ENCODE measurements at regions not wholly inside any gene's neighbourhood (a gene's known extent, or its start where the extent isn't known, plus 50 kb on each side); places are given as distances from the start of the nearest gene placed in this dataset.

DNA sequence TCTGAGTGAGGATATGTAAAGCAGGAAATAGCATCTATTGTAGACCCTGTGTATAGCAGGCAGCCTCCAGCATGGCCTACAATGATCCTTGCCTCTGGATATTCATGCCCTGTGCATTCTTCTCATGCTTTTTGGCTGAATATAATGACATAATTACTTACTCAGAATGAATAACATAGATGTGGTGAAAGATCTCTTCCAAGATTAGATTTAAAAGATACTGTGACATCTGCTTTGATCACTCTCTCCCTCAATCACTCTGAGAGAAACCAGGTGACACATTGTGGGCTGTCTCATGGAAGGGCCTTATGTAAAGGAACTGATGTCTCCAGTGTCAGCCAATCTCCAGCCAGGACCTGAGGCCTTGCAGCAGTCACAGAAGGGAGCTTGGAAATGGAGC lies 376.7 kb downstream of the DNAH5 start:
- DNase-seq (ENCODE audit: low spot score) = no peak

DNA sequence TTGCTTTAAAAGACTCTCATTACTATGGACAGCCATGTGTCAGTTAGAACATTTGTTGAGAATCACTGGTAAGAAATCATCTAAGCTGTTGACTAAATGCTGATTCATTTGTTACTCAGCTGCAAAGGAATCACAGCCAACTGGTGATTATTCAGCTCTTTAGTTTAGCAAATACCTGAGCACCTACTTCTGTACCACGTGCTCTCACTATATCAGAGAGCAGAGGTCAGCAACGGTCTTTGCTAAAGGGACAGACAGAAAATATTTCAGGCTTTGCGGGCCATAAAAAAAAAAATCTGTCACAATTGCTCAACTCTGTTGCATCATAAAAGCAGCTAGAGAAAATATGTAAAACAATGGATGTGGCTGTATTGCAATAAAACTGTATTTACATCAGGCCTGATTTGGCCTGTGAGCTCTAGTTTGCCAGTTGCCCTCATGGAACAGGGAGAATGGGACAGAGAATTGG lies 377.6 kb downstream of the DNAH5 start:
- no peak for DNase-seq (ENCODE audit: low spot score)

DNA sequence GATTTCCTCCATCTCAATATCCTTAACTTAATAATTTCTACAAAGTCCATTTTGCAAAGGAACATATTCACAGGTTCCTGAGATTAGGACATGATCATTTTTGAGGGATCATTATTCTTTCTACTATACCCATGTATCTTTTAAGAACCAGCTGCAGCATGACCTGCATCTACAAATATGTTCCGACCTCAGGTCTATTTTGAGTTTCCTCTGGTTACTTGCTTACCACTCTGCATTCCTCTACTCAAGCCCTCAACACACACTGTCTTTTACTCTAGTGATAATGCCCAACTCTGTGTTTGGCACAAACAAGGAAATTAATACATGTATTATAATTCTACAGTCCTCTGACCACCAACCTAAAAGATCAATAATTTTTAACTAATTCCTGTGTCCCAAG lies 386.1 kb downstream of the DNAH5 start:
- no peak for DNase-seq (ENCODE audit: low spot score)

DNA sequence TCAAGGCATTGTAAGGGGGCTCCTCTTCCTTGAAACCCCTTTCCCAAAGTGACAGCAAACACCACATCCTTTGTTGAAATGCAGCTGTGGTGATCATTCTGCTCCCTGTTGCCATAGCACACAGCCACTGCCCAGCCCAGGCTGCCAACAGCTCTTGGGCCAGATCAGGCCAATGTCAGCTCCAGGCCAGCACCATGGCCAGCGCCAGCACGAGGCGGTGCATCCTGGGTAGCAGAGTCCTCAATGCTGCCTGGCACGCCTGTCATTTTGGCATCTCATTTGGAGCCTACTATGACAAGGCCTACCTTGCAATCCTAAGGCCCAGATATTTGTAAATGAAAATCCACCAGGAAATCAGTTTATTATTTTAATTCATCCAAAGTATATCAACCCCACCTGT lies 390.6 kb downstream of the DNAH5 start:
- DNase-seq (ENCODE audit: low spot score) = no peak

DNA sequence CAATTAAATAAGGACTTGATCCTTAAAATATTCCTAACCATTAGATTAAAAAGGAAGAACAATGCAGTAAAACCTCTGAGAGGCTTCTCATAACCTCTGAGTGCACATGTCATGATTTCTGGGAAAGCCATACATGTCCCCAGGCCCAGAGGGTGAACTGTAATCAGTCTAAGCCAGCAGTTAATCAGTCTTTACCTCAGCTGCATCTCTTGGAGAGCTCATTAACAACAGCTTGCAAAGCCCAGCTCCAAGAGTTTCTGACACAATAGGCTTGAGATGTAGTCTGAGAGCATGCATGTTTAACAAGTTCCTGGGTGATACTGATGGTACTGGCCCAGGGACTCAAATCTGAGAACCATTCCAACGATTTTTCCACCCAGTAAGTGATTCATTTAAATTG lies 392.1 kb downstream of the DNAH5 start:
- DNase-seq (ENCODE audit: low spot score) = no peak

DNA sequence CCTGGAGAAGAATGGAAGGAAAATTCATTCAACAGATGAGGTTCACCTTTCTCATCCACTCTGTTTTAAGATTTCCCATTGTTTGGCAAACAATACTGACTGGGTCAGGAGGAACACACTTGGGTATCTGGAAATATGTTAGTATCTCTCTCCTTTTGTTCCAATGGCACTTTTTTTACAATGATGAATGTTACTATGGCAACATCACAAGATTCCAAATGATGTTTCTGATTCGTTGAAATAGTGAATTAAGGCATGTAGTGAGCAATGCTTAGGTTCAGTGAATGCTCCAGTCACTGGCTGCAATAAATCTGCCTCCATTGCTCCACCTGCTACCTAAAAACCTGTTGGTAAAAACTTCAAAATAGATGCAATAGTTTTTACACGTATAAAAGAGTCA lies 392.8 kb downstream of the DNAH5 start:
- DNase-seq (ENCODE audit: low spot score) = no peak

DNA sequence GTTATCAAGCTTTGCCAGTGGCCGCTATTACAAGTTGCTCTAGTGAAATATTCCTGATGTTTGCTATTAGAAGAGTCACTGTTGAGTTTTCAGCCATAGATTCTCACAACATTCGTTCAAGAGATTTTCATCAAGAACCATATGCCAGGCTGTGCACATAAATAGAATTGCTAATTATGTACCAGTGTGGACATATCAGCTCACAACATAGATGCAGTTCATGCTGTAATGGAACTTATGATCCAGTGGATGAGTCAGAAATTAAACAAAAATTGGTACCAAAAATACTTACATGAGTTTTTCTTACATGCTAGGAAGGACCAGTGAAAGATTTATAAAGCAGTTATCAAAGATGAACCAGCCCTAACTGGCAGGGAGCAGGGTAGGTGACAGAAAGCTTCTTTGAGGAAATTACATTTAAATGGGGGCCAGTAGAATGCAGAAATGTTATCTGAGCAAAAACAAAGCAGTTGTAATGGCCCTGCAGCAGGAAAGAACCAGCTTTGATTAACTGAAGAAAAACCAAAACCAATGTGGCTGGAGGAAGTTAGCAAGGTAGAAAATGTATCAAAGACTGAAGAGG lies 404.2 kb downstream of the DNAH5 start:
- DNase-seq (ENCODE audit: low spot score) = no peak

DNA sequence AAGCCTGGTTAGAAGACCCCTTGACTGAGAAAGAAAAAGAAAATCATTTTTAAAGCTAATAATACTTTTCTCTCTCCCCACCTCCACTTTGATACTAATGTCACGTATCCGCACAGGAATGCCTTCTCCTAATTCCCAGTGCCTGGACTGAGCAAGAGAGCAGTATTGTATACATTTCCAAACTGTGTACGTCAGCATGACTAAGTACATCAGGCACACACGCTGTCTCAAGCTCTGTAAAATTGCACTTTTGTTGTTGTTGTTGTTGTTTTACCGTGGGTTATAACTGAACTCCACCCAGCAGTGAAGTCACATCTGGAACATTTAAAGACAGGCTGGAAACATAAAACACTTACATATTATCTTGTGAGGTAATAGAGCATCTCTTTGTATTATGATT lies 407.6 kb downstream of the DNAH5 start:
- DNase-seq (ENCODE audit: low spot score) = no peak

DNA sequence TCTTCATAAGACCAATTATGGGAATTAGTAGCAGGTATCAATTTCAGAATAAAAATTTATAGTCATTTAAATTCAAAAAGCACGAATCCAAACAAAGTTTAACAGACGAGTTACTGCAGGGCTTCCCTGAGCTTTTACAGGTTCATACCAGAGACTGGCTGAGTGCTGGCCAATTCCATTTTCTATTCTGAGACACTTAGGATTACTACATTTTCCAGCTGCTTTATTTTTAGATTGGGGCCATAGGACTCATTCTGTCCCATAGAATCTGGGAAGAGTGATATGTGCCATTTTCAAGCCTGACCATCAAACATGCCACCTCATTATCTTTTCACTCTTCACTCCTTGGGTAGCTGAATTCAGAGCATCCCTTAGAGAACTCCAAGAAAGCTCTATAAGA lies 410.7 kb downstream of the DNAH5 start:
- no peak for DNase-seq (ENCODE audit: low spot score)

DNA sequence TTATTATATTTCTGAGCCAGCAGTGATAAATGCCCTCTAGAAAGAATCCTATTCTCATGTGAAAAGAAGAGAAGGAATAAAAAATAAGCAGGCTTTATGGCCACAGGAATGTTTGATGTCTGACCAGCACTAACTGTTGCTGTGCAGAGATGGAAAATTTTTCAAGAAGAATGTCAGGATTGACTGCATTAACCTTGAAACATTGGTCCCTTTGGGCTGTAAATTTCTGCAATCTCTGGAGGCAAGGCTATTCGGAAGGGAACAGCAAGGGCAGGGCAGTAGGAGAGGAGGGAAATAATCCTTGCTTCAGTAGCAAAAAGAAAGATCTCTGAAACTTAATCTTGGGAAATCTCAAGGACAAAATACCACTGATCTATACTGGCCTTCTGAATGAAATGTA lies 415.2 kb downstream of the DNAH5 start:
- DNase-seq (ENCODE audit: low spot score) = no peak

DNA sequence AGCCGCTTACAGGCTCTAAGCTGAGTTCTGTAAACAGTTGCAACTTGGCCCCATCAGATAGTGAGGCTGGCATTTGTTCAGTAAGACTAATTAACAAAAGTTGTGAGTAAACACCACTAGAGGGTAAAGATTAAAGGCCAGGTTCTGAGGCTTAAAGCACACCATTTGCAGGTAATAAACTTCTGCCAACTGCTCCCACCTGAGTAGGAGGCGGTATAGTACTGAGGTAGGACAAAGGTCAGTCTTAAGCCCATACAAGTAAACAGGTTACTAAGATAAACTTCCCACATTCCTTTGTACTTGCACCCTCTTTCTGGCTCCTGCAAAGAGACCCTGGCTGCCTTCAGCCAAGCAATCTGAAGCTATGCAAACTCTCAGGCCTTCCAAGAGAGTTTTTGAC lies 419.6 kb downstream of the DNAH5 start:
- no peak for DNase-seq (ENCODE audit: low spot score)

DNA sequence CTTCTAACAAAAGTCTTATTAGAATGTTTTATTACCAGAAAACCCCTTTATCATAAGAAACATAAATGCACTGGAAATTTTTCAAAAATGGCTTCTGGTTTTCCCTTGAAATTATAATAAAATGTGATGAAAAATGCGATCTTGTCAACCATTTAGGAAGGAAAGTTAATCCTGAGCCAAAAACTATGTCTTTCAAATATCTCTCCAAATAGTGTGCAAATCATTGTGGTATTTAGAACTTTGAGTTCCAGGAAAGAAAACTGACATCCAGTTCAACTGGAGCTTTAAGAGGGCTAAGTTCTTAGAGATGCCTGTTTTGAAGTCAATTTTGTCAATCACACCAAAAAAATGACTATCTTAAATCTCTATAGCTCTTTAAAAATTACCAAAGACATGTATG lies 425.4 kb downstream of the DNAH5 start:
- DNase-seq (ENCODE audit: low spot score) = no peak

DNA sequence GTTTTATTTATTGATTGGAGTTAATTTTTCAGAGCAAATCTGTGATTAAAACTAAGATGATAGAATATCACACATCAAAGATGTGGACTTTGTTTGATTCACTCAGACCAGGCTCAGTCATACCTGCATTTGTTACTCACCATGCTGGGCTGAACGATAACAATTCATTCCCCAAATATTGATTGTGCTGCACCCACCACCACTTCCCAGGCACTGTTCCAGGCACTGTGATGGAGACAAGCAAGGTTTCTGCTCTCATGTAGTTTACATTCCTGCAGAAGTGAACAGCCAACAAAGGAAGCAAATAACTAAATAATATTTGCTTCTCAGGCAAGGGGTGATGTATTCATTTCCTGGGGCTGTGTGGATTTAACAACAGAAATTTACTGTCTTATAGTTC lies 428.3 kb downstream of the DNAH5 start:
- no peak for DNase-seq (ENCODE audit: low spot score)

DNA sequence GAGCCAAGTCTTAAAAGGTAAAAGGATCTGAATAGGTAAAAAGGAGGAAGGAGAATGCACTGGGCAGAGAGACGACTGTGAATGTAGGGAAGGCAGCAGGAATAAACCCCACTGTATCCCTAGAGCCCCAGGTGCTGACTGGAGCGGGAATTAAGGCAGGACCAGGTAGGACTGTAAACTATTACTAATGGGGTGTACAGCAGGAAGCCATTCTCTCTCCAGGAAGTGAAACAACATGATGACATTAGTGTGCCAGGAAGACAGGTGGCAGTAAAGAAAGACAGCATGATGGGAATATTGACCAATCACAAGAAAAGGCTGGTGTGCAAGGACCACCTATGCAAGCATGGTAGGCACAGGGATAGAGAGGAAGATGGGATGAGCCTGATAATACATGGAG lies 433.0 kb downstream of the DNAH5 start:
- no peak for DNase-seq (ENCODE audit: low spot score)

DNA sequence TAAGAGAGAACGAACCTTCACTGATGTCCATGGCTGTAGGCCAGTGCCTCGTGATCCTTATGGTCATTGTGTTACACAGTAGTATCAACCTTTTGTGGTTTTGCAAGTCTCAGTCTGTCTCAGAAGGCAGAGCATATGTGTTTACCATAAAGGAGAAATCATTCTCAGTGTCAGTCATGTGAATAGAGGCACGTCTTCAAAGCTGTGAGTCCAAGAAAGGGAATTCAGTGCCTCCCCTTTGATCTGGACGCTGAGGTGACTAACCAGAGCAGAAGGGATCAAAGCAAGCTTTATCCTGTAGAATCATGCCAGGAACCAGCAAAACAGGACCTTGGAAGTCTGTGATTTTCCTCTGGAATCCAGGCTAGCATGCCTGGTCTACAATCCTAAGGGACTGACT lies 433.9 kb downstream of the DNAH5 start:
- no peak for DNase-seq (ENCODE audit: low spot score)

DNA sequence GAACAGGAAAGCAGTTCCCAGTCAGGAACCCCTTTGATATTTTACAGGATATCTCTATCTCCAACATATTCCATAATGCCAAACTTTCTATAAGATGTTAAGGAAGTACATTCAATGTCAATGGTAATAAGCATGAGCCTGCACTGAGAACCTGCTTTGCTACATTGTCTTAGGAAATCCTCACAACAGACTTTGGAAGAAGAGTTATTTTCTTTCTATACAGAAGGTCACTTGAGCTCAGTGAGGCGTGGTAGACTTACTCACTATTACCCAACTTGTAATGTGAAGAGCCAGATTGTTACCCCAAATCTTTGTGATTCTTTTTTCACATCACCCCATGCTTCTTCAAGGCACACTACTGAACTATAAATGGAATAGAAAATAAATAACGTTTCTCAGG lies 435.9 kb downstream of the DNAH5 start:
- DNase-seq (ENCODE audit: low spot score) = no peak

DNA sequence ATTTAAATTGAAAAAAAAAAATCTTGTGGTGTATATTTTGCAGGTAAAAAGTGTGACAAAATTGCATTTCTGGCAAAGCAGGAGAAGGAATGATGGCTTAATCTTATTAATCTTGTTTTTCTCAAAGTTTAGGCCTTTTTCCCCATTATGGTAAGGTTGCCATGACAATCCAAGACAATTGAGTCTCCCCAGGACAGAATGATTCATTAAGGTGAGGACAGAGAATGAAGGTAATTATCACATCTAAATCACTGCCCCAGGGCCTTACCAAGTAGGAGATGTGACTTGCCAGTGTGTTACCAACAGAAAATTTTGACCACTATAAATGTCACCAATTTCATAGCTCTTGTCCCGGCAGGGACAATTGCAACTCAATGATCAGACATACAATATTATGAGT lies 439.2 kb downstream of the DNAH5 start:
- no peak for DNase-seq (ENCODE audit: low spot score)

DNA sequence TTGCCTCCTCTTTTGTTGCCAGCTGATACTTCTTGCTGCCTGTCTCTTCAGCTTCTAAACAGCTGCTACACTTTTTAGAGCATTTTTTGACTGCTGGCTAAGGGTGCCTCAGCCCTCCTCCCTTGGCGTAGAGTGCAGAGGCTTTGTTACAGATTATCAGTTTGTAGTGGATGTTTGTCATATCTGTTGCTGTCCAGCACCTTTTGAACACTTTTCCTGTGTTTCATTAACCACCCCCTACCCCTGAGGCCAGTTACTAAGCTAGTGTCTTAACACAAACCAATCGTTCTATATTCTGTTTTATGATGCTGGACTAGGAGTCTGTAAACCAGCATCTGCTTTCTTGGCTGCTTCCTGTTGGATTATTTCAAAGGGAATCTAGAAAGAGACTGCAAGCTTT lies 441.5 kb downstream of the DNAH5 start:
- DNase-seq (ENCODE audit: low spot score) = no peak

DNA sequence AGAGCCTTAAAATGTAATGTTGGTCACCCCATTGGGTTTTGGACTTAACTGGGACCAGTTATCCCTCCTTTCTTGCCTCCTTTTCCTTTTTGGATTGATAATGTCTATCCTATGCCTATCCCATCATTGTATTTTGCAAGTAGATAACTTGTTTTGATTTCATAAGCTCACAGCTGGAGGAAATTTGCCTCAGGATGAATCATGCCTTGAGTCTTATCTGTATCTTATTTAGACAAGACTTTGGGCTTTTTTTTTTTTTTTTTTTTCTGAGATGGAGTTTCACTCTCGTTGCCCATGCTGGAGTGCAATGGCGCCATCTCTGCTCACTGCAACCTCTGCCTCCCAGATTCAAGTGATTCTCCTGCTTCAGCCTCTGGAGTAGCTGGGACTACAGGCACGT lies 443.3 kb downstream of the DNAH5 start:
- DNase-seq (ENCODE audit: low spot score) = no peak

DNA sequence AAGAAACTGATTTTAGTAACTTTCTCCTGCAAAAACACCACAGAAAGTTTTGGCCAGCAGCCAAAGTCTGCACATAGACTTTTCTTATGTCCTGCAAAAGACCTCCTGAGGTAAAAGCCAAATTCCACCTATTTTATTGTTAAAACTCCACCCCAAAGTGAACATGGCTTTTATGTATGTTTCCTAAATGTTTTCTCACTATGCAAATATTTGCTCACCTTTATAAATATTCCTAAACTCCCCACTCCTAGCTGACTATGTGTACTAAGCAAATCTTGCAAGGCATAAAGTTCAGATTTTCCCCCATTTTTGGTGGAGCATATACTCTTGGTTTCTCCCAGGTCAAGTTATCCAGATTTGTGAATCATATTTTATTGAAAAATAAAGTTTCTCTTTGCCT lies 446.2 kb downstream of the DNAH5 start:
- no peak for DNase-seq (ENCODE audit: low spot score)

DNA sequence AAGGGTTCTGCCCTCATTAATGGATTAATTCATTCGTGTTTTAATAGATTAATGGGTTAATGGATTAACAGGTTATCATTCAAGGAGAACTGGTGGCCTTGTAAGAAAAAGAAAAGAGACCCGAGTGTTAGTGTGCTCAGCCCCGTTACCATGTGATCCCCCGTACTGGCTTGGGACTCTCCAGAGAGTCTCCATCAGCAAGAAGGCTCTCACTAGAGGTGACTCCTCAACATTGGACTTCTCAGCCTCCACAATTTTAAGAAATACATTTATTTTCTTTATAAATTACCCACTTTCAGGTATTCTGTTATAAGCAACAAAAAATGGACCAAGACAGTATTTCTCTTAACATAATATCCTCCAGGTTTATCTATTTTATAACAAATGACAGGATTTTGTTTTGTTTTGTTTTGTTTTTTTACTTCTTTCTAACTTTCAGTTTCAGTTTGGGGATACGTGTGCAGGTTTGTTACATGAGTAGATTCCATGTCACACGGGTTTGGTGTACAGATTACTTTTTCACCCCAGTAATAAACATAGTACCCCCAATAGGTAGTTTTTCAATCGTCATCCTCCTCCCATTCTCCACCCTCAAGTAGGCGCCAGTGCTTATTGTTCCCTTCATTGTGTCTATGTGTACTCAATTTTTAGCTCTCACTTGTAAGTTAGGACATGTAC lies 456.1 kb downstream of the DNAH5 start:
- no peak for DNase-seq (ENCODE audit: low spot score)

DNA sequence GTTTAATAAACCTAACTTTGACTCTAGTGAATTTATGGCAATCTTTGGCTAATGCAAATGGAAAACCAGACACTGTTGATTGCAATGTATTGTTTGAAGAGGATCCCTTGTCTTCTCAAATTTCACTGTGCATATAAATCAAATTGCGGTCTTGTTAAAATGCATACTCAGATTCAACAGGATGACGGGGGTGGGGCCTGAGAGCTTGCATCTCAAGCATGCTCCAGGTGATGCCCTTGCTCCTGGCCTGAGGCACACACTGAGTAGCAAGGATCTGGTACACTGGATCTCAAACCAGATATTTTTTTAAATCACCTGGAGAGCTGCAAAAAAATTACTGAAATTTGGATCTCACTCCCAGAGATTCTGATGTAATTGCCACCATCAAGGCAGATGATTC lies 463.7 kb downstream of the DNAH5 start:
- DNase-seq (ENCODE audit: low spot score) = no peak

DNA sequence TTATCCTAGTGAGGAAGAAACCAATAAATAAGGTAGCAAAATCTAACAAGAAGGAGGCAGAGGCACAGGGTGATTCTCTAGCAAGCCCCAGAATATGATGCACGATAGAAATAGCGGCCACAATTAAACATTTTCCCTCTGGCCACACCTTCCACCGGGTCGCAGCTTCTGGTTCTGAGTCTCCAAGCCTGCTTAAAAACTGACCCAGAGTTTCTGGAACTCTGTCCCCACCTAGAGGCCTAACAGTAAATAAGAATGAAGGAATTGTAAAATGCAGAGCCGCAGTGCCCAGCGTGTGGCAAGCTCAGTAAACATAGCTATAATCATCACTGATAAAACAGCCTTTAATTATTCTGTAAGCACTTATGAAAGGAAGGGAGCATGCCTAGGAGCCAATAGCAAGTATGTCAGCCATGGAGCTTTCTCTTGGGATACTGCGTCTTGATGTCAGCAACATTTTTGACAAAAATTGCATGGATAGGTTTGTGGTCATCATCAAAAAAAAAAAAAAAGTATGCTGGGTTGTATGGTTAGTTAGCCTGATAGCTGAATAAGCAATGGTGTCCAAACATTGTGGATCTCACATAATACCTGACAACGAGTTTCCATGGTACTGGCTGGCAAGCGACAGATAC lies 465.5 kb downstream of the DNAH5 start:
- peak; percentile 24 for DNase-seq (ENCODE audit: low spot score)
